DOHH2 (cell line): ENCODE measurements at regions not wholly inside any gene's neighbourhood (a gene's known extent, or its start where the extent isn't known, plus 50 kb on each side); places are given as distances from the start of the nearest gene placed in this dataset.

Experiments used
- EZH2phosphoT487 ChIP-seq: fragments of 200-600 bp; sonication (generic); IDR thresholded peaks from 2 replicates; pipeline ENCODE4 v1.6.1; 2017; ENCODE audit warnings: borderline replicate concordance, mild to moderate bottlenecking, antibody characterized with exemption, low read length, moderate library complexity, mixed read lengths
- TF ChIP-seq, protein P1 (sequence below): fragments of 200-600 bp; sonication (generic); IDR thresholded peaks from one replicate; pipeline ENCODE4 v1.5.1; 2014; ENCODE audit warnings: antibody characterized with exemption, mild to moderate bottlenecking, low read depth, low read length; ENCODE audit not compliant: poor library complexity, severe bottlenecking

DNA sequence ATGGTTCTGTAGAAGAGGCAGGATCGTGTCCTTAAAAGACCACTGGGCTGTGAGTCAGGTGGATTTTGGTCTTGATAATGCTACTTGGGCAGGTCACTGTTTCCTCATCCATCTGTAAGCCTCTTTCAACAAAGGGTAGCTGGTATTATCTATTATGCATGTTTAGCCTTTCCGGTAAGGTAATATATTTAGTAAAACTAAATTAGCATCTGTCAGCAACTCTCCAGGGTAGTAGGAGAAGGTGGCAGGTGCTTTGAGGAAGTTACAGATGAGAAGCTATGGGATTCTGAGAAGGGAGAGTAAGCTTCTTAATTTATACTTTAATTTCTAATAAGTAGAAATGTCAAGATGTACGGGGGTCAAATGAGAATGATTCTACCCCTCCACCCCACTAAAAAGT is 86.9 kb upstream of the TGM3 start:
- TF ChIP-seq, protein P1, sequence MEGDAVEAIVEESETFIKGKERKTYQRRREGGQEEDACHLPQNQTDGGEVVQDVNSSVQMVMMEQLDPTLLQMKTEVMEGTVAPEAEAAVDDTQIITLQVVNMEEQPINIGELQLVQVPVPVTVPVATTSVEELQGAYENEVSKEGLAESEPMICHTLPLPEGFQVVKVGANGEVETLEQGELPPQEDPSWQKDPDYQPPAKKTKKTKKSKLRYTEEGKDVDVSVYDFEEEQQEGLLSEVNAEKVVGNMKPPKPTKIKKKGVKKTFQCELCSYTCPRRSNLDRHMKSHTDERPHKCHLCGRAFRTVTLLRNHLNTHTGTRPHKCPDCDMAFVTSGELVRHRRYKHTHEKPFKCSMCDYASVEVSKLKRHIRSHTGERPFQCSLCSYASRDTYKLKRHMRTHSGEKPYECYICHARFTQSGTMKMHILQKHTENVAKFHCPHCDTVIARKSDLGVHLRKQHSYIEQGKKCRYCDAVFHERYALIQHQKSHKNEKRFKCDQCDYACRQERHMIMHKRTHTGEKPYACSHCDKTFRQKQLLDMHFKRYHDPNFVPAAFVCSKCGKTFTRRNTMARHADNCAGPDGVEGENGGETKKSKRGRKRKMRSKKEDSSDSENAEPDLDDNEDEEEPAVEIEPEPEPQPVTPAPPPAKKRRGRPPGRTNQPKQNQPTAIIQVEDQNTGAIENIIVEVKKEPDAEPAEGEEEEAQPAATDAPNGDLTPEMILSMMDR, result no peak
- no peak for TF ChIP-seq EZH2phosphoT487
